HUES64 (cell line): ENCODE measurements at regions not wholly inside any gene's neighbourhood (a gene's known extent, or its start where the extent isn't known, plus 50 kb on each side); places are given as distances from the start of the nearest gene placed in this dataset.
"Not testable (repeated sequence)": the region's sequence is repeated elsewhere in the genome, so short reads cannot be mapped to it uniquely, and the experiment has no call there.

Source experiments
- H3K27ac ChIP-seq: 2 replicates; pipeline ENCODE4 v1.7.0; 2013; ENCODE audit warnings: low read depth, low read length, inconsistent platforms
- H3K27me3 ChIP-seq: 2 replicates; pipeline ENCODE4 v1.6.1; 2013; ENCODE audit warnings: mild to moderate bottlenecking, low read length; ENCODE audit not compliant: insufficient read depth
- H3K36me3 ChIP-seq: 2 replicates; pipeline ENCODE4 v1.6.1; 2013; ENCODE audit warnings: mild to moderate bottlenecking, low read length; ENCODE audit not compliant: insufficient read depth
- H3K4me1 ChIP-seq: 2 replicates; pipeline ENCODE4 v1.6.1; 2013; ENCODE audit warnings: mild to moderate bottlenecking, low read length, moderate library complexity; ENCODE audit not compliant: insufficient read depth
- H3K4me3 ChIP-seq: 2 replicates; pipeline ENCODE4 v1.5.1; 2013; ENCODE audit warnings: mild to moderate bottlenecking, low read length, moderate library complexity
- H3K9ac ChIP-seq: 2 replicates; pipeline ENCODE4 v1.6.1; 2013; ENCODE audit warnings: mild to moderate bottlenecking, low read depth, low read length
- H3K9me3 ChIP-seq: 2 replicates; pipeline ENCODE4 v1.6.1; 2013; ENCODE audit warnings: low read depth, low read length; ENCODE audit not compliant: insufficient read depth
- WGBS: fragments of 150-250, 120-280 bp; methylation state at CpG from one replicate; pipeline ENCODE4 v1.1.7; 2013; ENCODE audit warnings: missing lambda C conversion rate; 5-methylcytosine and 5-hydroxymethylcytosine counted together

DNA sequence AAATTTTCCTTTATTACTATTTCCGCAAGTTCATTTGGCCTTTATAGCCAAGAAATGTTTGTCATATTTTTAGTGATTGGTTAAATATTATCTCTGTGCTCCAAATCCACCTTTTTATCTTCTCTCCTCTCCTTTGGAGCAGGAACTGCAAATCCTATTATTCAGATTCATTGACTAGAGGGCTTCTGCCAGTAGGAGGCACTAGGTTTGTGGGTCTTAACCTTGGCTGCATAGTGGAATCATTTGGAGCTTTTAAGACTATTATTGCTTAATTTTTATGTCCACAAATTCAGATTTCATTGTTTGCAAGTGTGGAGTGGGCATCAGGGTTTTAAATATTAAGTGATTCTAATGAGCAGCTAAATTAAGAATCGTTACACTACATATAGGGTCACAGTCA, 75.3 kb upstream of the SYT10 start:
- H3K4me1 ChIP-seq = no peaks in the 10 kb centered on the region
- no peak overlapping the region for H3K27ac ChIP-seq
- no peaks in the 10 kb centered on the region for H3K36me3 ChIP-seq
- WGBS = 88% methylated on average over 1 of the region's 2 CpGs
- no peaks in the 10 kb centered on the region for H3K9me3 ChIP-seq
- no peak overlapping the region for H3K9ac ChIP-seq
- no peak overlapping the region for H3K4me3 ChIP-seq
- H3K27me3 ChIP-seq = no peaks in the 10 kb centered on the region

DNA sequence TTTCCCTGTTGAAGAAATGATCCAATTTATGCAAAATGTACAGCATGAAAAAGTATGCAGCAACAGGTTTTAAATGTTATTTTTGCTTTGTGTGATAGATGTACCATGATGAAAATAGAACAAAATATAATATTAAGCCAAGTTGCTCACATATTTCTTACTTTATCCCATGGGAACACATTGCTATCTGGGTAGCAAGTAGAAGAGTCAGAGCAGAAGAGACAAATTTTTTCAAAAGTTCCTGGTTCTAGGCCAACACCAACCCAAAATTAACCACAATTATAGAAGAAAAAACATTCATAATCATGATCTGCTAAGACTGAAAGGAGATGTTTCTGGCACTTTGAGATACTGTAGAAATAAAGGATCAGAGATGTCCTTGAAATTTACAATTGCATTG, 79.9 kb upstream of the SYT10 start:
- no peak overlapping the region for H3K4me3 ChIP-seq
- no peaks in the 10 kb centered on the region for H3K36me3 ChIP-seq
- no peak overlapping the region for H3K27ac ChIP-seq
- H3K9ac ChIP-seq = no peak overlapping the region
- no peaks in the 10 kb centered on the region for H3K9me3 ChIP-seq
- no peaks in the 10 kb centered on the region; the same call in 1 of the 2 replicates for H3K4me1 ChIP-seq
- H3K27me3 ChIP-seq = no peaks in the 10 kb centered on the region

DNA sequence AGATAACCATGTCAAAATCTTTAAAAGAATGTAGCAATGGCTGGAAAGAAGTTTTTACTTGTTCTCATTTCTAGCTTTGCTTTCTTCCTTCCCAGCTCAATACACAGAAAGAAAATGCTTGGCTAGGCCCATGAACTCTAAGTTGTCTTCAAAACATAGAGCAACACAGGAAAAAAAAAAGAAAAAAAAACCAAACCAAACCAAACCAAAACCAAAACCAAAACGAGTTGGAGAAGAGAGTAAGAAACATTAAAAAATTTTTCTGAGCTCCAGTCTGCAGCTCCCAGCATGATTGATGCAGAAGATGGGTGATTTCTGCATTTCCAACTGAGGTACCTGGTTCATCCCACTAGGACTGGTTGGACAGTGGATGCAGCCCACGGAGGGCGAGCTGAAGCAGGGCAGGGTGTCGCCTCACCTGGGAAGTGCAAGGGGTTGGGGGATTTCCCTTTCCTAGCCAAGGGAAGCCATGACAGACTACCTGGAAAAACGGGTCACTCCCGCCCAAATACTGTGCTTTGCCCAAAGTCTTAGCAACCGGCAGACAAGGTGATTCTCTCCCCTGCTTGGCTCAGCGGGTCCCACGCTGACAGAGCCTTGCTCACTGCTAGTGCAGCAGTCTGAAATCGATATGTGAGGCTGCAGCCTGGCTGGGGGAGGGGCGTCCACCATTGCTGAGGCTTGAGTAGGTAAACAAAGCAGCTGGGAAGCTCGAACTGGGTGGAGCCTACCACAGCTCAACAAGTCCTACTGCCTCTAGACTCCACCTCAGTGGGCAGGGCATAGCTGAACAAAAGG, 81.1 kb upstream of the SYT10 start:
- Histone ChIP-seq H3K4me3 (peak overlapping the region; percentile 12; the same call in 1 of the 2 replicates), H3K9ac (peak overlapping the region; percentile 49)
- 85% methylated on average over 12 of the region's 12 CpGs for WGBS
- H3K36me3 ChIP-seq, H3K27ac ChIP-seq, H3K4me1 ChIP-seq, H3K9me3 ChIP-seq, H3K27me3 ChIP-seq: not testable (repeated sequence)

DNA sequence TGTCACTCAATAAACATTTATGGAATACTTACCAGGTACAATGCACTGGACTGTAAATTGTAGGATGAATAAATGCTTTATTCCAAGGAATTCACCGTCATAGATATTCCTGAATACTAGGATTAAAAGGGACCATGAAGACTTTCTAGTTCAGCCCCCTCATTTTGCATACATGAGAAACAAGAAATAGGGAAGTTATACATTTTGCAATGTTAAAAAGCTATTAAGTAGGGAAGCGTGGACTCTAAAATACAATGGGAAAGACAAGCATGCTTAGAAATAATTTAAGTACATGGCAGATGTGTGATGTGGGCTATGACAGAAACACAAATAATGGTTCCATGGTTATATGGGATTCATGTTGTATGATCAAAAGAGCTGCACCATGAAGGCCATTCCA, 89.4 kb upstream of the SYT10 start:
- H3K4me3 ChIP-seq = no peak overlapping the region
- no peaks in the 10 kb centered on the region for H3K9me3 ChIP-seq
- H3K9ac ChIP-seq = no peak overlapping the region
- no peaks in the 10 kb centered on the region for H3K27me3 ChIP-seq
- no peaks in the 10 kb centered on the region for H3K36me3 ChIP-seq
- 99% methylated on average over 2 of the region's 2 CpGs for WGBS
- H3K4me1 ChIP-seq = no peaks in the 10 kb centered on the region
- H3K27ac ChIP-seq = no peak overlapping the region

- Histone ChIP-seq H3K4me1 (no peaks in the 10 kb centered on the region), H3K36me3 (no peaks in the 10 kb centered on the region), H3K27me3 (no peaks in the 10 kb centered on the region), H3K27ac (no peak overlapping the region), H3K4me3 (no peak overlapping the region), H3K9ac (no peak overlapping the region), H3K9me3 (no peaks in the 10 kb centered on the region)
- WGBS = 96% methylated on average over 1 of the region's 1 CpG
These were observed 90.2 kb upstream of the SYT10 start for GRCh38 chr12:33529810-33530209.

GRCh38 chr12:33531261-33531660, 91.6 kb upstream of the SYT10 start:
- no peak overlapping the region for H3K9ac ChIP-seq
- 97% methylated on average over 8 of the region's 8 CpGs for WGBS
- no peaks in the 10 kb centered on the region for H3K27me3 ChIP-seq
- H3K36me3 ChIP-seq = no peaks in the 10 kb centered on the region
- H3K4me3 ChIP-seq = no peak overlapping the region
- no peak overlapping the region for H3K27ac ChIP-seq
- no peaks in the 10 kb centered on the region for H3K9me3 ChIP-seq
- H3K4me1 ChIP-seq = no peaks in the 10 kb centered on the region

DNA sequence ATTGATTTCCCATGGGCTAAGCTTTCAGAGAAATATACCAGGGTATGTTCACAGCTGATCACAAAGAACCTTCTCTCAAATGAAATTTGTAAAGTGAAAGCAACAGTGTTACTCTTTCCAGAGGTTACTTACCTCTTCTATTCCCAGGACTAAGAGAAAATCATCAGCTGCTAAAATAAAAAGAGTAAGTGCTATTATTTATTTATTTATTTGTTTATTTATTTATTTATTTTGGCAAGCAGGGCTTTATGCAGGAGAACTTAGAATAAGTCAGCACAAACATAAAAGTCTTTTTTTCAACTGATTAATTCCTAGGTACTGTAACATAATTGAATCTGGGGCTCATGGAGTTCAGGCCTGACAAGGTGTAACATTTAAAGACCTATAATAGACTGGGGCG, 93.9 kb upstream of the SYT10 start:
- no peaks in the 10 kb centered on the region for H3K36me3 ChIP-seq
- no peaks in the 10 kb centered on the region for H3K27me3 ChIP-seq
- WGBS = 100% methylated on average over 1 of the region's 1 CpG
- H3K4me1 ChIP-seq = no peaks in the 10 kb centered on the region
- H3K9me3 ChIP-seq = no peaks in the 10 kb centered on the region
- no peak overlapping the region for H3K9ac ChIP-seq
- H3K4me3 ChIP-seq = no peak overlapping the region
- H3K27ac ChIP-seq = no peak overlapping the region

DNA sequence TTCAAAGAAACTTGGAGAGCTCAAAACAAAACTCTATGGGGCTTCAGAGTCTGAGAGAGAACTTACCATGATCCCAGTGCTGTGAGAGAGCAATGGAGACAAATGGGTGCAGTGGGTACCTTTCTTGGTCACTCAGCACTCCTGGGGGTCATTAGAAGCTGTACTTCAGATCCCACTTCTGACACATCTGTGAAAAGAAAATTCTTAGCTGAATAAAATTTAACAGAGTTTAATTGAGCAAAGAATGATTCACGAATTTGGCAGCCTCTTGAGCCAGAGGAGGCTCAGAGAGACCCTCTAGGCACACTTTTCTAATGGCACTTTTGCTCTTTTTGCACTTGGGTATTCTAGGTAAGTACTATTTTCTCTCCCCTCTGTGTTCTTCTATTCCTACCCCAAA, 96.8 kb upstream of the SYT10 start:
- no peaks in the 10 kb centered on the region for H3K9me3 ChIP-seq

DNA sequence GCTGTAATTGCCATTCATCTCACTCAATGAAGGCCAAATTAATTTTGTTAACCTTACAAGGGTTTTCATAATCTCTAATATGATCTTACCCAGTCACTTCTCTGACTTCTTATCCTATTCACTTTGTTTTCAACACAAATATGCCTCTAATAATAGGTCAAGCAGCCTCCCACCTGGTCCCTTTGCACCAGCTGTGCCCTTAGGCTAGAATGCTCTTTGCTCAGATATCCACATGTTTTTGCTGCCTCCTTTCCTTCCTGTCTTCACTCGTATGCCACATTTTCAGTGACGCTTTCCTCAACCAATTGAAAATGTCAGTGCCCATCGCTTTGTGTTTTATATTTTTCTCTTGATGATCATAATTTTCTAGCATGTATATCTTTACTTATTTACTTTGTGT, 106.4 kb upstream of the SYT10 start:
- H3K4me3 ChIP-seq = no peak overlapping the region
- H3K36me3 ChIP-seq = no peaks in the 10 kb centered on the region
- H3K9ac ChIP-seq = no peak overlapping the region
- H3K27me3 ChIP-seq = no peaks in the 10 kb centered on the region
- peaks cover 21% of the 10 kb centered on the region for H3K9me3 ChIP-seq
- WGBS = 98% methylated on average over 2 of the region's 3 CpGs
- no peaks in the 10 kb centered on the region for H3K4me1 ChIP-seq
- no peak overlapping the region for H3K27ac ChIP-seq

More for the DNA sequence above, 96.8 kb upstream of the SYT10 start:
- no peak overlapping the region for H3K27ac ChIP-seq
- no peak overlapping the region for H3K9ac ChIP-seq
- no peaks in the 10 kb centered on the region for H3K4me1 ChIP-seq
- H3K27me3 ChIP-seq = no peaks in the 10 kb centered on the region
- H3K36me3 ChIP-seq = no peaks in the 10 kb centered on the region
- 96% methylated on average over 1 of the region's 1 CpG for WGBS
- no peak overlapping the region for H3K4me3 ChIP-seq

DNA sequence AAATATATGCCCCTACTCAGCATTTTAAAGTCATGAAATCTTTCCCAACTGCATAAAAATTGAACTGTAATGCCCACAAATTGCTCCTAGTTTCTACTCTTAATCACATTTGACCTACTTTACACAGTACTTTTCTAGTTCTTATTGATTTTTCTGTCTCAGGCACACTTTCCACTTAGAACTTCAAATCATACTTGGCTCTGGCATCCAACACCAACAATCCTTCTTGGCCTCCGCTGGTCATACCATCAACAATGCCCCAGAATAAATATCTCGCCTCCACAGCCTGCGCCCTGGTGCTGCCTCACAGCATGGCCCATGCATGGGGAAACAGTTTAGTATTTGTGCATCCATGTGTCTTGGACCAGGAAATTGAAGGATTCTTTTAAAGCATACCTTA, 107.5 kb upstream of the SYT10 start:
- Histone ChIP-seq H3K27me3 (no peaks in the 10 kb centered on the region), H3K27ac (no peak overlapping the region), H3K9ac (no peak overlapping the region), H3K36me3 (no peaks in the 10 kb centered on the region), H3K9me3 (peaks cover 29% of the 10 kb centered on the region), H3K4me1 (no peaks in the 10 kb centered on the region), H3K4me3 (no peak overlapping the region)
- WGBS = 92% methylated on average over 3 of the region's 3 CpGs

GRCh38 chr12:33550214-33550613, 110.6 kb upstream of the SYT10 start:
- H3K27ac ChIP-seq, H3K4me1 ChIP-seq, H3K36me3 ChIP-seq, H3K4me3 ChIP-seq, H3K27me3 ChIP-seq, H3K9ac ChIP-seq: not testable (repeated sequence)
- H3K9me3 ChIP-seq = peaks cover 31% of the 10 kb centered on the region

- H3K27ac ChIP-seq = no peak overlapping the region
- no peak overlapping the region for H3K4me3 ChIP-seq
These were observed 111.4 kb upstream of the SYT10 start for GRCh38 chr12:33551006-33551405.

More at GRCh38 chr12:33551006-33551405, 111.4 kb upstream of the SYT10 start:
- Histone ChIP-seq H3K9me3 (peaks cover 31% of the 10 kb centered on the region), H3K4me1 (no peaks in the 10 kb centered on the region), H3K9ac (no peak overlapping the region), H3K27me3 (no peaks in the 10 kb centered on the region), H3K36me3 (no peaks in the 10 kb centered on the region)
